NCI-H2227 (cell line): ENCODE measurements at regions not wholly inside any gene's neighbourhood (a gene's known extent, or its start where the extent isn't known, plus 50 kb on each side); places are given as distances from the start of the nearest gene placed in this dataset.
"Not testable (repeated sequence)": the region's sequence is repeated elsewhere in the genome, so short reads cannot be mapped to it uniquely, and the experiment has no call there.

Source experiments
- DNase-seq: peaks from one replicate; lab custom pipeline; 2025; ENCODE audit not compliant: unreplicated experiment; lab: John Stamatoyannopoulos, UW

DNA sequence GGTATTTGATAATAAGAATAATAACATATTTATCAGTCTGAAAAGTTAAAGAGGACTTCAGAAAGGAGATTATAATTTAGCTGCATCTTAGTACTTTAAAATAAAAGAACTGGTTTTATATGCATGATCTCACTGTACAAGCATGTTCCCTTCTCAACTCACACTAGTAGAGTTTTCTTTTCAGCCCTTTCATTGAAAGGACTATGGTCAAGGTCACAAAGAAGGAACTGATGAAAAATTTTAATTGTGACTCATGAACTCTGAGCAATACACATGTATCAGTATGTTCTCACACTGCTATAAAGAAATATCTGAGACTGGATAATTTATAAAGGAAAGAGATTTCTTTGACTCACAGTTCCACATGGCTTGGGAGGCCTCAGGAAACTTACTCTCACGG is 73.7 kb upstream of the NDST4 start:
- DNase-seq, result no peak

GRCh38 chr4:115179438-115180062 is 66.1 kb upstream of the NDST4 start:
- DNase-seq, result not testable (repeated sequence)

DNA sequence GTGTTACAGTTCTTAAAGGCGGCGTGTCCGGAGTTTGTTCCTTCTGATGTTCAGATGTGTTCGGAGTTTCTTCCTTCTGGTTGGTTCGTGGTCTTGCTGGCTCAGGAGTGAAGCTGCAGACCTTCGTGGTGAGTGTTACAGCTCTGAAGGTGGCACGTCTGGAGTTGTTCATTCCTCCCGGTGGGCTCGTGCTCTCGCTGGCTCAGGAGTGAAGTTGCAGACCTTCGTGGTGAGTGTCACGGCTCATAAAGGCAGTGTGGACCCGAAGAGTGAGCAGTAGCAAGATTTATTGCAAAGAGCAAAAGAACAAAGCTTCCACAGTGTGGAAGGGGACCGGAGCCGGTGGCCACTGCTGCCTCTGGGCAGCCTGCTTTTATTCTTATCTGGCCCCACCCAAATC is 65.3 kb upstream of the NDST4 start:
- DNase-seq, result not testable (repeated sequence)

- no peak for DNase-seq
These were observed 57.8 kb upstream of the NDST4 start for GRCh38 chr4:115171220-115171619.

DNA sequence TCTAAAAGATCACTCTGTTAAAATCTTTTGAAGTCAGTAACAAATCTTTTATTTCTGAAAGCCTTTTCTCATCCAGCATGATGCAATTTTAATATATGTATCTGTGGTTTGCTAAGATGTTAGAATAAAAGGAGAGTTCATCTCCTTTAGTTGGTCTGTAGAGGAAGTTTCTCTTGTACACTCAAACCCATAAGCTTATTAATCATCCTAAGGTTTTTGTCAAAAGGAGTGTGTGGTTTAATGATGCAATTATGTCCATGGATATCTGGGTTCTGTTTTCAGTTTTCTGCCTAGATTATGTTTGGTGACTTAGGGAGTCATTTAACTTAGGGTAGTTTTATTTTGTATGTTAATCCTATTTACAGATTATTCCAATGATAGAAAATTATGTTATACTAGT is 52.1 kb upstream of the NDST4 start:
- no peak for DNase-seq
